H1 (cell line): ENCODE measurements at regions not wholly inside any gene's neighbourhood (a gene's known extent, or its start where the extent isn't known, plus 50 kb on each side); places are given as distances from the start of the nearest gene placed in this dataset.

Source experiments
- CTCF ChIA-PET: fragments of 300-600 bp; sonication (Branson Sonifier 250); formaldehyde crosslinking; loops from one replicate; lab custom pipeline; 2021; ENCODE audit not compliant: partially characterized antibody; lab: Charles Lee
- POLR2A ChIA-PET: fragments of 300-600 bp; sonication (Branson Sonifier 250); formaldehyde crosslinking; loops from one replicate; lab custom pipeline; 2021; ENCODE audit warnings: inconsistent platforms; ENCODE audit not compliant: partially characterized antibody; lab: Charles Lee
- DNase-seq, 2 experiments: peaks; one replicate each; pipeline versions ENCODE4 v3.0.0 to v3.0.0-alpha.2; 2010 to 2022; ENCODE audit warnings: low spot score in 2 of 2, low read depth in 1 of 2, mixed read lengths in 1 of 2
- FAIRE-seq: peaks from 2 replicates; lab custom pipeline; 2011; peaks lifted over from hg19 to GRCh38; lab: Jason Lieb, UNC
- H2AFZ ChIP-seq: 2 replicates; pipeline ENCODE4 v1.8.1; 2012; ENCODE audit warnings: low read length, inconsistent platforms
- H2AK5ac ChIP-seq: 2 replicates; pipeline ENCODE4 v1.6.1; 2013; ENCODE audit warnings: low read depth, low read length
- H2BK120ac ChIP-seq: replicated peaks from 2 replicates; pipeline ENCODE3; 2013; ENCODE audit warnings: low read depth, low read length, inconsistent platforms
- H2BK12ac ChIP-seq: 2 replicates; pipeline ENCODE4 v1.6.1; 2013; ENCODE audit warnings: low read depth, low read length
- H2BK15ac ChIP-seq: 2 replicates; pipeline ENCODE4 v1.6.1; 2013; ENCODE audit warnings: low read length
- H2BK20ac ChIP-seq: 2 replicates; pipeline ENCODE4 v1.6.1; 2013; ENCODE audit warnings: low read length
- H2BK5ac ChIP-seq: 2 replicates; pipeline ENCODE4 v1.6.1; 2013; ENCODE audit warnings: low read depth, low read length
- H3K14ac ChIP-seq: 2 replicates; pipeline ENCODE4 v1.6.1; 2013; ENCODE audit warnings: inconsistent platforms; ENCODE audit not compliant: insufficient read length
- H3K18ac ChIP-seq: 2 replicates; pipeline ENCODE4 v1.6.1; 2013; ENCODE audit warnings: low read length; ENCODE audit errors: extremely low read depth
- H3K23ac ChIP-seq: 2 replicates; pipeline ENCODE4 v1.6.1; 2013; ENCODE audit warnings: inconsistent platforms; ENCODE audit not compliant: insufficient read length
- H3K23me2 ChIP-seq: 2 replicates; pipeline ENCODE4 v1.6.1; 2013; ENCODE audit warnings: low read depth, low read length
- H3K27ac ChIP-seq: 2 replicates; pipeline ENCODE4 v1.6.1; 2011; ENCODE audit warnings: low read depth, low read length, inconsistent platforms
- H3K27me3 ChIP-seq, 4 experiments: replicated peaks in 1 of 4; 1 replicate in 1 of 4; 2 replicates in 3 of 4; pipeline versions ENCODE4 v1.6.1 to v1.8.1; 2011 to 2013; ENCODE audit warnings: low read length in 3 of 4, mild to moderate bottlenecking in 3 of 4, inconsistent platforms in 2 of 4, mixed read lengths in 2 of 4, moderate library complexity in 1 of 4; ENCODE audit not compliant: control insufficient read depth in 3 of 4, insufficient read depth in 3 of 4; ENCODE audit errors: extremely low read depth in 1 of 4
- H3K36me3 ChIP-seq, 4 experiments: 2 replicates each; pipeline versions ENCODE4 v1.6.1 to v1.8.1; 2011 to 2013; ENCODE audit warnings: mild to moderate bottlenecking in 4 of 4, low read length in 3 of 4, moderate library complexity in 2 of 4, control low read depth in 1 of 4, inconsistent platforms in 1 of 4; ENCODE audit not compliant: insufficient read depth in 4 of 4, control insufficient read depth in 2 of 4
- H3K4ac ChIP-seq: replicated peaks from 2 replicates; pipeline ENCODE3; 2013; ENCODE audit warnings: low read length, low read depth, mixed read lengths, inconsistent platforms; ENCODE audit not compliant: insufficient read length
- H3K4me1 ChIP-seq, 4 experiments: replicated peaks in 1 of 4; 1 replicate in 1 of 4; 2 replicates in 3 of 4; pipeline versions ENCODE4 v1.6.1 to v1.8.1; 2011 to 2013; ENCODE audit warnings: low read length in 3 of 4, inconsistent platforms in 2 of 4, mixed read lengths in 1 of 4; ENCODE audit not compliant: insufficient read depth in 4 of 4, control insufficient read depth in 3 of 4
- H3K4me2 ChIP-seq, 2 experiments: 2 replicates each; pipeline versions ENCODE4 v1.6.1 to v1.8.1; 2011 to 2013; ENCODE audit warnings: low read depth in 2 of 2, low read length in 2 of 2, control low read depth in 1 of 2, inconsistent platforms in 1 of 2, mild to moderate bottlenecking in 1 of 2; ENCODE audit not compliant: insufficient read depth in 1 of 2
- H3K4me3 ChIP-seq, 4 experiments: fragments of 200-600, 300-600 bp in 1 of 4; sonication (generic), shearing (Covaris generic), sonication (Bioruptor Twin) in 1 of 4; 2 replicates each; pipeline versions ENCODE4 v1.5.1 to v1.8.1; 2011 to 2016; ENCODE audit warnings: low read length in 4 of 4, low read depth in 3 of 4, control low read depth in 2 of 4, inconsistent platforms in 2 of 4, mild to moderate bottlenecking in 2 of 4, mixed read lengths in 1 of 4, moderate library complexity in 1 of 4; ENCODE audit not compliant: insufficient read depth in 2 of 4; ENCODE audit errors: extremely low read depth in 1 of 4
- H3K56ac ChIP-seq: replicated peaks from 2 replicates; pipeline ENCODE3; 2013; ENCODE audit warnings: low read depth, mild to moderate bottlenecking, mixed read lengths, low read length, inconsistent platforms; ENCODE audit not compliant: insufficient read length
- H3K79me1 ChIP-seq: 2 replicates; pipeline ENCODE4 v1.6.1; 2013; ENCODE audit warnings: low read depth, low read length, control low read depth
- H3K79me2 ChIP-seq, 2 experiments: 2 replicates each; pipeline versions ENCODE4 v1.6.1 to v1.8.1; 2012 to 2013; ENCODE audit warnings: low read length in 2 of 2, mild to moderate bottlenecking in 2 of 2, inconsistent platforms in 1 of 2; ENCODE audit not compliant: insufficient read depth in 2 of 2, control insufficient read depth in 1 of 2
- H3K9ac ChIP-seq, 4 experiments: replicated peaks in 1 of 4; 1 replicate in 1 of 4; 2 replicates in 3 of 4; pipeline versions ENCODE4 v1.6.1 to v1.8.1; 2011 to 2013; ENCODE audit warnings: low read depth in 3 of 4, low read length in 3 of 4, control low read depth in 2 of 4, mild to moderate bottlenecking in 2 of 4, moderate library complexity in 2 of 4, inconsistent platforms in 1 of 4; ENCODE audit errors: extremely low read depth in 1 of 4
- H3K9me3 ChIP-seq, 2 experiments: 2 replicates each; pipeline versions ENCODE4 v1.6.1 to v1.8.1; 2012 to 2013; ENCODE audit warnings: mild to moderate bottlenecking in 2 of 2, moderate library complexity in 2 of 2, control low read depth in 1 of 2, inconsistent platforms in 1 of 2, low read depth in 1 of 2, low read length in 1 of 2, mixed read lengths in 1 of 2; ENCODE audit not compliant: insufficient read depth in 2 of 2
- H4K20me1 ChIP-seq, 2 experiments: replicated peaks in 1 of 2; 2 replicates each; pipeline versions ENCODE3 to v1.8.1; 2011 to 2013; ENCODE audit warnings: inconsistent platforms in 2 of 2, low read length in 2 of 2, mild to moderate bottlenecking in 1 of 2; ENCODE audit not compliant: insufficient read depth in 2 of 2, control insufficient read depth in 1 of 2
- H4K5ac ChIP-seq: 2 replicates; pipeline ENCODE4 v1.6.1; 2013; ENCODE audit warnings: low read length, low read depth, mixed read lengths, inconsistent platforms; ENCODE audit not compliant: insufficient read length
- H4K8ac ChIP-seq: 2 replicates; pipeline ENCODE4 v1.8.0; 2013; ENCODE audit warnings: mild to moderate bottlenecking, moderate library complexity, low read length, inconsistent platforms; ENCODE audit not compliant: insufficient read depth; ENCODE audit errors: extremely low read depth
- H4K91ac ChIP-seq: replicated peaks from 2 replicates; pipeline ENCODE3; 2013; ENCODE audit warnings: low read length, mixed read lengths, inconsistent platforms; ENCODE audit not compliant: insufficient read length
- ATF2 ChIP-seq: IDR thresholded peaks from 2 replicates; pipeline ENCODE4 v1.6.1; 2012; ENCODE audit warnings: low read length, inconsistent platforms
- CHD2 ChIP-seq: IDR thresholded peaks from 2 replicates; pipeline ENCODE4 v1.6.1; 2012; ENCODE audit warnings: low read length, improper control_type of control experiment
- CTCF ChIP-seq, 3 experiments: IDR thresholded peaks; 1 replicate in 2 of 3; 2 replicates in 1 of 3; pipeline versions ENCODE4 v1.5.1 to v1.6.1; 2011; ENCODE audit warnings: low read length in 3 of 3, mild to moderate bottlenecking in 3 of 3, inconsistent platforms in 2 of 3, low read depth in 1 of 3, moderate library complexity in 1 of 3; ENCODE audit not compliant: insufficient read depth in 1 of 3; ENCODE audit errors: control extremely low read depth in 1 of 3
- EZH2 ChIP-seq: fragments of 200-600 bp; sonication (generic); IDR thresholded peaks from 2 replicates; pipeline ENCODE4 v1.7.1; 2012; ENCODE audit warnings: low read depth, mild to moderate bottlenecking, moderate library complexity, low read length, inconsistent platforms; ENCODE audit not compliant: severe bottlenecking
- HDAC2 ChIP-seq, 2 experiments: fragments of 300-600 bp in 1 of 2; sonication (generic) in 1 of 2; IDR thresholded peaks; 2 replicates each; pipeline ENCODE4 v1.6.1; 2011 to 2012; ENCODE audit warnings: low read depth in 2 of 2, low read length in 2 of 2, mild to moderate bottlenecking in 2 of 2, moderate library complexity in 2 of 2, borderline replicate concordance in 1 of 2, inconsistent platforms in 1 of 2
- PHF8 ChIP-seq: fragments of 200-600 bp; sonication (generic); conservative IDR thresholded peaks from 2 replicates; pipeline ENCODE4 v1.7.1; 2012; ENCODE audit warnings: low read depth, mild to moderate bottlenecking, inconsistent platforms, low read length, moderate library complexity
- POLR2AphosphoS5 ChIP-seq: IDR thresholded peaks from 2 replicates; pipeline ENCODE4 v1.6.1; 2011; ENCODE audit warnings: low read depth, low read length
- RFX5 ChIP-seq: IDR thresholded peaks from 2 replicates; pipeline ENCODE4 v1.6.1; 2011; ENCODE audit warnings: low read depth, low read length, improper control_type of control experiment, borderline replicate concordance
- SIRT6 ChIP-seq: IDR thresholded peaks from one replicate; pipeline ENCODE4 v1.7.1; 2012; ENCODE audit warnings: low read length, inconsistent platforms
- ZNF274 ChIP-seq: IDR thresholded peaks from 2 replicates; pipeline ENCODE4 v1.7.0; 2012; ENCODE audit warnings: low read length, borderline replicate concordance; ENCODE audit errors: extremely low read depth
- WGBS, 2 experiments: shearing (Covaris generic) in 1 of 2; methylation state at CpG; one replicate each; pipeline versions ENCODE4 v1.1.6 to v1.1.7; 2013 to 2015; ENCODE audit warnings: low lambda C conversion rate in 2 of 2, mixed read lengths in 2 of 2, inconsistent platforms in 1 of 2, low coverage in 1 of 2, missing lambda C conversion rate in 1 of 2; ENCODE audit not compliant: insufficient replicate concordance in 2 of 2, insufficient coverage in 1 of 2, insufficient read length in 1 of 2; ENCODE audit errors: extremely low coverage in 1 of 2, missing lambda C conversion rate in 1 of 2; 5-methylcytosine and 5-hydroxymethylcytosine counted together

GRCh38 chr7:10116511-10116910 is 857.2 kb upstream of the PHF14 start:
- no peak overlapping the region for H2BK120ac ChIP-seq
- no peak overlapping the region for H3K4me2 ChIP-seq
- no peaks in the 10 kb centered on the region for H3K27me3 ChIP-seq
- H3K4me1 ChIP-seq: peaks cover 0 to under 1% (median 0%) of the 10 kb centered on the region in 4 experiments; a peak in 1 of 7 replicates
- ChIA-PET CTCF (interaction anchor here (0.7 kb wide), 1 partner anchor 20 kb away, joined by 5 read pairs; no protein-coding TSS in a partner anchor), POLR2A (no interaction called here)
- 98% methylated on average over 6 of the region's 6 CpGs; no CpG with 5 or more reads in 1 of the 2 experiments for WGBS, 2 experiments
- no peaks in the 10 kb centered on the region for H3K79me1 ChIP-seq
- no peaks in the 10 kb centered on the region for H3K79me2 ChIP-seq
- H2BK12ac ChIP-seq: no peak overlapping the region
- TF ChIP-seq ZNF274: no peak
- no peak for TF ChIP-seq RFX5
- TF ChIP-seq SIRT6: no peak
- TF ChIP-seq ATF2: no peak
- TF ChIP-seq POLR2AphosphoS5: no peak
- no peak for TF ChIP-seq PHF8
- TF ChIP-seq HDAC2 (IDR thresholded peaks at IDR 0.05; ENCODE audit: borderline replicate concordance in 1 of 2, low read depth in 2 of 2, low read length in 2 of 2): no peak
- TF ChIP-seq CTCF (IDR thresholded peaks at IDR 0.05; ENCODE audit: control extremely low read depth in 1 of 3, insufficient read depth in 1 of 3, low read depth in 1 of 3, low read length in 3 of 3): no peak
- no peak for TF ChIP-seq CHD2
- TF ChIP-seq EZH2: no peak
- no peak overlapping the region for H3K4me3 ChIP-seq
- H3K56ac ChIP-seq: no peak overlapping the region
- no peak for FAIRE-seq
- no peak overlapping the region for H3K9ac ChIP-seq
- no peak overlapping the region for H3K4ac ChIP-seq
- H4K91ac ChIP-seq: no peak overlapping the region
- H2AK5ac ChIP-seq: no peak overlapping the region
- no peak overlapping the region for H3K27ac ChIP-seq
- H2AFZ ChIP-seq: no peak overlapping the region
- H3K14ac ChIP-seq: no peak overlapping the region
- H3K36me3 ChIP-seq: no peaks in the 10 kb centered on the region
- H3K18ac ChIP-seq: no peak overlapping the region
- H2BK20ac ChIP-seq: no peak overlapping the region
- H3K9me3 ChIP-seq: no peaks in the 10 kb centered on the region
- no peak overlapping the region for H4K8ac ChIP-seq
- no peak overlapping the region for H2BK15ac ChIP-seq
- H3K23ac ChIP-seq: no peak overlapping the region
- no peaks in the 10 kb centered on the region for H3K23me2 ChIP-seq
- no peaks in the 10 kb centered on the region for H4K20me1 ChIP-seq
- no peak for DNase-seq
- H2BK5ac ChIP-seq: no peak overlapping the region
- H4K5ac ChIP-seq: no peak overlapping the region
